ENCODE measurements at regions not wholly inside any gene's neighbourhood (a gene's known extent, or its start where the extent isn't known, plus 50 kb on each side); places are given as distances from the start of the nearest gene placed in this dataset.

- no peak for DNase-seq (ENCODE audit: low read depth)
These were observed 80.5 kb downstream of the CLDN34 start for GRCh38 chrX:10047631-10048030.

GRCh38 chrX:10048076-10048475 lies 80.9 kb downstream of the CLDN34 start:
- no peak for DNase-seq (ENCODE audit: low read depth)

GRCh38 chrX:10048707-10049106 lies 81.5 kb downstream of the CLDN34 start:
- DNase-seq (ENCODE audit: low read depth) = no peak

GRCh38 chrX:10049236-10049635 lies 82.1 kb downstream of the CLDN34 start:
- no peak for DNase-seq (ENCODE audit: low read depth)

- DNase-seq (ENCODE audit: low read depth) = no peak
These were observed 83.3 kb downstream of the CLDN34 start for GRCh38 chrX:10050481-10050880.

- no peak for DNase-seq (ENCODE audit: low read depth)
These were observed 84.8 kb downstream of the CLDN34 start for GRCh38 chrX:10051866-10052480.

- DNase-seq (ENCODE audit: low read depth) = no peak
These were observed 85.9 kb downstream of the CLDN34 start for GRCh38 chrX:10052906-10053625.

- DNase-seq (ENCODE audit: low read depth) = no peak
These were observed 87.2 kb downstream of the CLDN34 start for GRCh38 chrX:10054396-10054795.

- DNase-seq (ENCODE audit: low read depth) = no peak
These were observed 88.3 kb downstream of the CLDN34 start for GRCh38 chrX:10055430-10055829.

GRCh38 chrX:10062352-10062751 lies 94.4 kb upstream of the CLCN4 start:
- DNase-seq (ENCODE audit: low read depth) = no peak

- no peak for DNase-seq (ENCODE audit: low read depth)
These were observed 93.8 kb upstream of the CLCN4 start for GRCh38 chrX:10062980-10063379.

- no peak for DNase-seq (ENCODE audit: low read depth)
These were observed 92.0 kb upstream of the CLCN4 start for GRCh38 chrX:10064736-10065135.

- no peak for DNase-seq (ENCODE audit: low read depth)
These were observed 85.9 kb upstream of the CLCN4 start for GRCh38 chrX:10070714-10071436.

- no peak for DNase-seq (ENCODE audit: low read depth)
These were observed 85.2 kb upstream of the CLCN4 start for GRCh38 chrX:10071451-10072144.

- no peak for DNase-seq (ENCODE audit: low read depth)
These were observed 83.8 kb upstream of the CLCN4 start for GRCh38 chrX:10072786-10073568.

- no peak for DNase-seq (ENCODE audit: low read depth)
These were observed 83.1 kb upstream of the CLCN4 start for GRCh38 chrX:10073671-10074070.

GRCh38 chrX:10074241-10074941 lies 82.4 kb upstream of the CLCN4 start:
- DNase-seq (ENCODE audit: low read depth) = no peak

- no peak for DNase-seq (ENCODE audit: low read depth)
These were observed 80.0 kb upstream of the CLCN4 start for GRCh38 chrX:10076765-10077164.

- DNase-seq (ENCODE audit: low read depth) = no peak
These were observed 79.2 kb upstream of the CLCN4 start for GRCh38 chrX:10077425-10078188.

- DNase-seq (ENCODE audit: low read depth) = no peak
These were observed 78.5 kb upstream of the CLCN4 start for GRCh38 chrX:10078266-10078665.

Data from activated T-helper 9 cell treated with anti-CD3 and anti-CD28 coated beads, Interleukin-2, amount 50 U/mL, for 16 hours (primary cell).